HG02973 (cell line): ENCODE measurements at regions not wholly inside any gene's neighbourhood (a gene's known extent, or its start where the extent isn't known, plus 50 kb on each side); places are given as distances from the start of the nearest gene placed in this dataset.

ENCODE experiments used
- ATAC-seq: cut with Tn5 transposase; IDR thresholded peaks from one replicate; pipeline ENCODE4 v1.9.1; 2021; ENCODE audit warnings: moderate library complexity; ENCODE audit not compliant: unreplicated experiment

DNA sequence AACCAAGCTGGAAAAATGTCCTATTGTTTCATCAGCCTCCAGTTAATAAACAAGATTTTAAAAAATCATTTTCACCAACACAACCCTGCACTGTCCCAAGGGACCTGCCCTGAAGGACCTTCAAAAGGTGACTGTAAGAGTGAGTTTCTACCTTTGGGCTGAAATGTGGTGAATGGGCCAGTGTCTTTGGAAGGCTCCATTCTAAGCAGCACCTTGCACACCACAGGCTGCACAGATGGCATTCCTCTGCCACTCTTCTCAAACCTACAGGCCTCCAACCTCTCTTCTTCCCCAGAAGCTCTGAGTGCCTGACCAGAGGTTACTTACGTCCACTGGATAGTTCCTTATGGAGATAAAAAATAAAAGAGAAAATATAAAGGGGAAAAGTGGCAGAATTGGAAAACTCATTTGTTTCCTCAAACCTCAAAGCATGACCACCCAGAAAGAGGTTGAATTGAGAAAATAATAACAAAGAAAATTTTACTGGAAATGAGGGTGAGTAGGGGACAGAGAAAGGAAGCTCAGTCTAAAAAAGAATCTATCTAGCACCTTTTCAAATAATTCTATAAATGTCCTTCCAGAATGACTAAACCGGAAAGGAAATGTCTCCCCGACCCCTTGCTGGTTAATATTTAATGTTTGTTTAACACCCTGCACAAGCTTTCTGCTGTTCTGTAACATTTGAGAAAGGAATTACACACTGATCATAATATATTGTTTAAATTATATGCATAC lies 175.7 kb downstream of the METTL4 start:
- no peak for ATAC-seq

DNA sequence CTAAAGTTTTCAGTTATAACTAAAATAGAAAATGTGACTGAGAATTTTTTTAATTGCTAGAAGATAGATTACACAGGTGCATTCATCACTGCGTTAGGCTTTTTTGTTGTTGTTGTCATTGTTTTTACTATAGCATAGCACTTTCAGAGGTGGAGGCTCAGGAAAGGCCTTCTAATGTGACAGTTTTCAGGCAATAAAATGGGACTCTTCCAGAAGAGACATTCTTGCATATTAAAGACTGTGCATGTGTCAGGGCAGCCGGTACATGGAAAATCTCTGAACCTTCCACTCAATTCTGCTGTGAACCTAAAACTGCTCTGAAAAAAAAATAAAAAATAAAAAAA lies 175.2 kb downstream of the METTL4 start:
- ATAC-seq = no peak

DNA sequence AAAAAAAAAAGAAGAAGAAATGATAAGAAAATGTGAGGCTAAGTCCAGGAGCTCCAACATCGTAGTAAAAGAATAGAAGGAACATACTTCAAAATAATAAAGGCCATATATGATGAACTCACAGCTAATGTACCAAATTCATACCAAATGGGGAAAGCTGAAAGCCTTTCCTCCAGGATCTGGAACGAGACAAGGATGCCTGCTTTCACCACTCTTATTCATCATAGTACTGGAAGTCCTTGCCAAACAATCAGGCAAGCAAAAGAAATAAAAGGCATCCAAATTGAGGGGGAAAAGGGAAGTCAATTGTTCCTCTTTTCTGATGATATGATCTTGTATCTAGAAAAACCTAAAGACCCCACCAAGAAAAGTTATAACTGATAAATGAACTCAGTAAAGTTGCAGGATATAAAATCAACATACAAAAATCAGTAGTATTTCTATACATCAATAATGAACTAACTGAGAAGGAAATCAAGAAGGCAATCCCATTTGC lies 170.6 kb downstream of the METTL4 start:
- ATAC-seq = no peak

GRCh38 chr18:2402084-2402483 lies 169.2 kb downstream of the METTL4 start:
- ATAC-seq = no peak

DNA sequence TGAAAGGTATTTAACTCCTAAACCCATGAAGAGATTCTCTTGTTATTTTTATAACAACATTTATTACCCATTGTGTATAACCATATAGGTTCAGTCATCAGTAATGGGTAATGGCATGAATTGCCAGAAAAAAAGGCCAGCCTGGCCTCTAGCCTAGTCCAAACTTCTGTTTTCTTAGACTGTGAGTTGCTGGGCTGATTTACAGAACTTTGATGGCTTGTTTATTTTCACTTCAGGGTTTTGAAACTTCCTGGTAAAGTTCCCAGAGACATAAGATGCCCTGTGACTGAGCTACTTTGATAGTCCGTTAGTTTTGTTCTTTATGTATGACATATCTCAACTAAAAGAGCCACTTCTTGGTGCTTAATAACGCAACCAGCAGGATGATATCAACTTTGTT lies 164.8 kb downstream of the METTL4 start:
- ATAC-seq = no peak

- ATAC-seq = no peak
Observed at GRCh38 chr18:2407961-2408360, 163.3 kb downstream of the METTL4 start.

DNA sequence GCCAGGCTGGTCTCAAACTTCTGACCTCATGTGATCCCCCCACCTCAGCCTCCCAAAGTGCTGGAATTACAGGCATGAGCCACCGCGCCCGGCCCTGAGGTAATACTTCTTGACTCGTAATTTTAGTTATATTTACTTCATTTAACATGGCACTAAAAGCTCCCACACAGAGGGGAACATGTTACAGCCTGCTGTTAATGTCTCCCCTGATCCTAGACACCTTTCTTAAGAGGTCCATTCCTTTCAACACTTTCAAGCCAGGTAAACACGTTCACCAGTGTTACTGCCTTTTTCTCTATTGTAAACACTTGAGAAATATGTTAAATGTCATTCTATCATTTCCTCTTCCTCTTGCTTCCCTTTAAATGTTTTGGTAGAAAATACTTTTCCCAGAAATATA lies 161.4 kb downstream of the METTL4 start:
- ATAC-seq = no peak

GRCh38 chr18:2410688-2411087 lies 160.6 kb downstream of the METTL4 start:
- ATAC-seq = no peak

- ATAC-seq = no peak
Observed at GRCh38 chr18:2411381-2411960, 159.8 kb downstream of the METTL4 start.

DNA sequence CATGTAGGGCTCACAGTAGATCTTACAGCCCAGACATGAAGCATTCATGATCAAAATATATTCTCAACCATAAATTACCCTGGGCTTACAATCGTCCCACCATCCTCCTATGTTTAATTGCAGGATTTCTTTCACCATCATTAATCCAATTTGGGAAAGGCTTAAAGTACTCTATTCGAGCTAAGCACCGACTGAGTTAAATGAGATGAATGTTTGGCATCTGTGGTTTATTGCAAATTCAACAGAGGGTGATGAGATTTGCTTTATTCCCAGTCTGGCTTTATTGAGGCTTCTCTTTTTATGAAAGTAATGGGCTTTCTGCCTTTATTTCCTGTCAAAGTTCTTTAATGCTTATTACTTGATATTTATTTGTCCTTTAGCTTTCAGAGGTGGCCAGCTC lies 159.0 kb downstream of the METTL4 start:
- no peak for ATAC-seq

- no peak for ATAC-seq
Observed at GRCh38 chr18:2412996-2413751, 158.1 kb downstream of the METTL4 start.

DNA sequence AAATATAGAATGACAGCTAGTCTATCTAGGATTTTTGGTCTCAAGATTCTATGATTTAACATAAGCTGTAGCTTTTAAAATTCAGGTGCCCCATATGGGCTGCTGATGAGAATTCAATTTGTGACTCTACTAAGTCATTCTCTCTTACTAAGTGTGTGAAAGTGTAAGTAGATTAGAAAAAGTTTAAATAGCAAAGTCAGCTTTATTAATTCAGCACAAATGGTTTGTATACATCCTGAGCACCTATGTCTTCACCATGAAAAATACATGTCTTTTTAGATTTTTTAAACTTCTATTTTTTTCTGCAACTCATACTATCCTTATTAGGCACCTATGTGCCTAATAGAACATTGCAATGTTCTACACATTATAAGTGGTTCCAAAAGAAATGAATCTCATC lies 157.1 kb downstream of the METTL4 start:
- ATAC-seq = no peak

DNA sequence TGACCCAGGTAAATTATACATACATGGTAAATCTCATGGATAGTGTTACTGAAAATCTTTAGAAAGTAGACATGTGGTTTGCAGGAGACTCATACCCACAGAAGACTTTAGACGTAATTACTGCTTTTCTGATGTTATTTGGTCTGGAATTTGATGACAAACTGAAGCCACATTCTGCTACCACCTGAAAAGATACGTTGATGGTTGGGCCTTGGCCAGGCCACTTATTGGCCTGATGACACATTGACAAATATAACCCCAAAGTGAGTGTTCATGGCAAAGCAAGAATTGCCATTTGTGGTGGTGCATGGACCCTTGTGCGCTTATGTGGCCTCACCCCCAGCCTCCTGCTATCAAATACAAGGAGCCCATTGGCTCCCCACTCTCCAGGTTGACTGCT lies 155.6 kb downstream of the METTL4 start:
- no peak for ATAC-seq

DNA sequence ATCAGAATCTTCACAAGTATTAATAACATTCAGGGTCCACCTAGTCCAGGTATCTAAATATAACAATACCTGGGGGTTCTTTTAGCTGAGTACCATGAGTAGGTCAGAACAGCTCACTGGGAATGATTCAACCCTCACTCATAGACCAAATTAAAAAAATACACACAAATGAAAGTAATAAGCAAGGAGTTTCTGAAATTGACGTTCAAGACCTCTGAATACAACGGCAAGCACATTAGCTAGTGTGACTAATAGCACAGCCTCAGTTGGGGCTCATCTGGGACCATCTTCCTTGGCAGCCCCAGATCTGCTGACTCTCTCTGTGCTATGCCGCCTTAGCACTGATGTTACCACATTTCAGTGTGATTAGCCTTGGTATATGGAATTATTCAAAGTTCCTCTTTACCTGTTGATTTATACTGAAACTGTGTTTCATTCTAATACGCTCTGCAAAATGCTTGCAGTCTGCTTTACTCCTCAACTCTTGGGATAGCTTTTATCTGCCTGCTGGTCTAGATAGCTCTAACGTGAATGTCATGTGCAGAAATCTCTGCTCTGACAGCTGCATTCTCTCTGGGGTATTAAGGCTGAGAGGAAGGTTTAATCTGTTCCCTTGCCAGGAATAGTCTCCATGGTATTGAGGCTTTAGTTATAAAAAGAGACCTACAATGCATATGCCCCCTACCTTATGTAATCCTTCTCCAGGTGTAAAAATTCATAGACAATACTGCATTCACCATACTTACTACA lies 153.3 kb downstream of the METTL4 start:
- no peak for ATAC-seq

DNA sequence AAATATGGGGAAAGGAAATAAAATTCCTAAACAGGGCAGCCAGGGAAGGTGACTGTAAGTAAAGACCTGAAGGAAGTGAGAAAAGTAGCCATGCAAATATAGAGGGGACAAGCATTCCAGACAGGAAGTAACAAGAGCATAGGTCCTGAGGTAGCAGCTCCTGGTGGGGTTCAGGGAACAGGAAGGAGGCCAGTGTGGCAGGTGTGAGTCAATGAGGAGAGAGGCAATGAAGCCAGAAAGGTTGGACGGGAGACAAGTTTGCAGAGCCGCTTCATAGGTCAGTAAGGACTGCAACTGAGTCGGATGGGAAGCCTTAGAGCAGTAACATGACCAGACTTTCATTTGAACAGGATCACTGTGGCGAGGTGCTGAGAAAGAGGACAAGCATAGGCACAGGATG lies 150.9 kb downstream of the METTL4 start:
- no peak for ATAC-seq

- no peak for ATAC-seq
Observed at GRCh38 chr18:2423761-2424160, 147.5 kb downstream of the METTL4 start.

DNA sequence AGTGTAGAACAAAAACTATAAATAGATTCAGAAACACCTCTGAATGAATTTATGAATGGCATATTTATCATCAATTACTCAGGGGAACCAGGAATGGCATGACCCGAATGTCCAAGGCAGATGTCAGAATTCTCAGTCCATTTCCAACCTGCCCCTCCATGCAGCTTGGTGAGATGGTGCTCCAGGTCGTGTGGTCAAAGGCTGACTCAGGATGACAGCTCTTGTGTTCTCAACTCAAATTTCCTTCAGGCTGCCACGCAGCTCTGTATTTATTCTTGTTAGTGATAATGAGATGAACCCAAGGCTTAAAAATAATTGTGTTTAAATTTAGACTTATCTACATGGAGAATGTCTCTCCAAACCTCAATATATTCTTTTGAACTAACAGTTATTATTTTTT lies 146.9 kb downstream of the METTL4 start:
- no peak for ATAC-seq

DNA sequence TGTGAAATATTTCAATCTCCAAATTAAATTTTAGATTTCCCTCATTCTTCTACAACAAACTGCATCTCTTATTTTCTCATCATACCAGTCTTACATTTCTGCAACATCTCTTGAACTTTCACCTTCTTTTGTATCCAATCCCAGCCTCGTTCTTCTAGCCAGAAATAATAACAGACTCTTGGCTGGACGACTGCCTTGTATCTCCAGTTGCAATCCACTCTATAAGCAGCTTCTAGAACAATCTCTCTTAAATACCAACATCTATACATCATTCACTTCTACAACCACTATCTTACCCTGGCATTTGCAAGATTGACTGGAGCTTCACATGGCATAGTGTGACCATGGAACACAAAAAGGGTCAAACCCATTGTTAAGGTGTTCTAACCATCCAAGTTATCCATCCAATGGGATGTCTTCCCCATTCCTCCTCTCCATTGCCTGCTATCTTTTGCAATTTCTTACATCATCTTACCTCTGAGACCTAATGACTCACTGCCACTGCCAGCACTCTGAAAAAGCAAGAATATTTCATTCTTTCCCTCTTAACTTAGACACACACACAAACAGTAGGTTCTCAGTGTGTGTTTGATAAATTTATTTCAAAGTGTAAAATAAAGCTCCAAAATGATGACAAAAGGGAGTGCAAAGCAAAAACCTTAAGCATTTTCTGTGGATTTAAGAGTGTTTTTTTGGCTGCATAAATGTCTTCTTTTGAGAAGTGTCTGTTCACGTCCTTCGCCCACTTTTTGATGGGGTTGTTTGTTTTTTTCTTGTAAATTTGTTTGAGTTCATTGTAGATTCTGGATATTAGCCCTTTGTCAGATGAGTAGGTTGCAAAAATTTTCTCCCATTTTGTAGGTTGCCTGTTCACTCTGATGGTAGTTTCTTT lies 145.6 kb downstream of the METTL4 start:
- ATAC-seq = no peak

DNA sequence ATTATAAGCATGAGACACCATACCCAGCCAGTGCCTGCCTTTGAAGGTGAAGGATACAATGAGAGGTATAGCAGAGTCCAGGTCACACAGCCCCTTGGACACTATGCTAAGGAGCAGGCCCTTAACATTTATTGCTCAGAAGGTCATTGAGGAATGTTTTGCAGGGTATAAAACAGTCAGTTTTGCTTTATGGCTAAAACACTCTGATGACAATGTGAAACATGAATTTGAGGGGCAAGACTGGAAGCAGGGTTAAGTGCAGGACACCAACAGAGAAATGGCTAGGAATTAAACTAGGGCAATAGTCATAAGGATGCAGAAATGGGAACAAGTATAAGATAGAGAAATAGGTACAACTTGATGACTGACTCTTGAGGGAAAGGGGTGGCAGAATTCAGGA lies 141.1 kb downstream of the METTL4 start:
- no peak for ATAC-seq

- no peak for ATAC-seq
Observed at GRCh38 chr18:2431806-2432205, 139.5 kb downstream of the METTL4 start.
